ENCODE measurements at regions not wholly inside any gene's neighbourhood (a gene's known extent, or its start where the extent isn't known, plus 50 kb on each side); places are given as distances from the start of the nearest gene placed in this dataset.

DNA sequence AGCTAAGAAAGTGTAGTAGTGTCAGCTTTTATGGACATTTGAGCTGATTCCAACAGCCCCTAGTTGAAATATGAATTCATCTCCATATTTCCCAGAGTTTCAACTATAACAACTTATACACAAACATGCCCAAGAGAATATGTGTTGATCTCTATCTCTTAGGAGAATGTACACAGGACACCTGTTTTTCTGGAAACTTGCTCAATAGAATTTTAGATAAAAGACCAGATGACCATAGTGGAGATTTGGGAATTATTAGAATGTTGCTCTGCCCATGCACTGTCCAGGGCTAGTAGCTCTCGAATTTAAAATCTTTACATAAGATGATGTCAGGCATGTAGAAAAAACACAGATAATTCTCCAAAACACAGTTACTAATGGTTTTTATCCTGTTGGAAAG lies 162.3 kb upstream of the VRK2 start:
- H3K27me3 Mint-ChIP-seq = peaks cover 2% of the 10 kb centered on the region
- H3K27ac Mint-ChIP-seq = no peak overlapping the region
- intact Hi-C loops (cut with micrococcal nuclease) = no loop called here
- H3K4me3 Mint-ChIP-seq = no peak overlapping the region
- no peaks in the 10 kb centered on the region for H3K36me3 Mint-ChIP-seq (ENCODE audit: low read depth)
- no peak for DNase-seq
- no peaks in the 10 kb centered on the region for H3K9me3 Mint-ChIP-seq
- TF ChIP-seq, protein P1, sequence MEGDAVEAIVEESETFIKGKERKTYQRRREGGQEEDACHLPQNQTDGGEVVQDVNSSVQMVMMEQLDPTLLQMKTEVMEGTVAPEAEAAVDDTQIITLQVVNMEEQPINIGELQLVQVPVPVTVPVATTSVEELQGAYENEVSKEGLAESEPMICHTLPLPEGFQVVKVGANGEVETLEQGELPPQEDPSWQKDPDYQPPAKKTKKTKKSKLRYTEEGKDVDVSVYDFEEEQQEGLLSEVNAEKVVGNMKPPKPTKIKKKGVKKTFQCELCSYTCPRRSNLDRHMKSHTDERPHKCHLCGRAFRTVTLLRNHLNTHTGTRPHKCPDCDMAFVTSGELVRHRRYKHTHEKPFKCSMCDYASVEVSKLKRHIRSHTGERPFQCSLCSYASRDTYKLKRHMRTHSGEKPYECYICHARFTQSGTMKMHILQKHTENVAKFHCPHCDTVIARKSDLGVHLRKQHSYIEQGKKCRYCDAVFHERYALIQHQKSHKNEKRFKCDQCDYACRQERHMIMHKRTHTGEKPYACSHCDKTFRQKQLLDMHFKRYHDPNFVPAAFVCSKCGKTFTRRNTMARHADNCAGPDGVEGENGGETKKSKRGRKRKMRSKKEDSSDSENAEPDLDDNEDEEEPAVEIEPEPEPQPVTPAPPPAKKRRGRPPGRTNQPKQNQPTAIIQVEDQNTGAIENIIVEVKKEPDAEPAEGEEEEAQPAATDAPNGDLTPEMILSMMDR (IDR thresholded peaks at IDR 0.05) = no peak
- ATAC-seq = no peak
- peaks cover 8% of the 10 kb centered on the region for H3K4me1 Mint-ChIP-seq (ENCODE audit: low read depth)
- ChIA-PET CTCF (interaction anchor here (0.6 kb wide), 1 partner anchor 189 kb away, joined by 3 read pairs; no protein-coding TSS in a partner anchor), POLR2A (no interaction called here)

DNA sequence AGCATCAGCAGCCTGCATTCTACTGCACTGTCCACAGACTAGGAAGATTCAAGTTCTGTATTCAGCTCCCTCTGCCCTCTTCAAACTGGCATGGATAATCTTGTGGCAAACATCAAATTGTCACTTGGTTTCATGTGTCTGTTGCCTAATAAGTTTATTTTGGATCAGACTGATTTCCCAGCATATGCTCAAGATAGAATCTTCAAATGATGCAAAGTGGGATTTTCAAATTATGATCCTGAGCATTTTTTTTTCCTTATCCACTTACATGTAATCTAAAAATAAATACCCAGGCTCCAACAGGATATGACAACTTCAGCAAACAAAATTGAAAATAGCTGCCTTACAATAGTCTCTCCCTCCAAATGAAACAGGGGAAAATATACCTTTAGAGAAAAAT lies 160.9 kb upstream of the VRK2 start:
- no peak overlapping the region for H3K4me3 Mint-ChIP-seq
- peaks cover 8% of the 10 kb centered on the region for H3K4me1 Mint-ChIP-seq (ENCODE audit: low read depth)
- ATAC-seq (no peak), DNase-seq (no peak)
- no peak overlapping the region for H3K27ac Mint-ChIP-seq
- ChIA-PET CTCF (interaction anchor here (0.8 kb wide), 1 partner anchor 20 kb away, joined by 3 read pairs; no protein-coding TSS in a partner anchor), POLR2A (no interaction called here)
- no peaks in the 10 kb centered on the region for H3K36me3 Mint-ChIP-seq (ENCODE audit: low read depth)
- H3K9me3 Mint-ChIP-seq = no peaks in the 10 kb centered on the region
- H3K27me3 Mint-ChIP-seq = peaks cover 2% of the 10 kb centered on the region
- TF ChIP-seq, protein P1 (IDR thresholded peaks at IDR 0.05) = no peak
- intact Hi-C loops (cut with micrococcal nuclease) = no loop called here

DNA sequence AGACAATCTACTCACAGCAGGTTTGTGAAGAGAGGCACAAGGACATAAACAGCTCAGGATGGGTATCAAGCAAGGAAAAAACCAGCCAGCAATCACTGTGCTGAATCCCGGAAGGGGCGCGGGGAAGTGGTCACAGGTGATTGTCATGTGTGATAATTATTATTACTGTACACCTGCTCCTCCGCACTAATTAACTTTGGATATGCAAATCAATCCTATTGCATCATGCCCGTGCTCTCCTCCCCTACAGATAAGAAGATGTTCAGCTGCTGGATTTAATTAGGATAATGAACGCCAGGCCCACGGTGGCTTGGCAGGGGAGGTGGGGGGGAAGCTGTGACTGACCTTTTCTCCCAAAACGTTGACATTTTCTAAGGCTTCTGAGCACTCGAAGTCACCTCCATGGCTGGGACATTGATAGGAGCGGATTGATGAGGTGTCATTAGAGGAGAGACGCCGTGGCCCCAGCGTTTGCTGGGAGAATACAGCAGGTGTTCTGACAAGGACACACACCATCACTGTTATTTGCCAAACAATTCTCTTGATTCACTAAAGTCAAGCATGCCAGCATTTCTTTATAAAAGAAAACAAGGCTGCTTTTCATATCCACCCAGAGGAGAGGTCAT lies 160.3 kb upstream of the VRK2 start:
- Mint-ChIP-seq H3K4me3 (no peak overlapping the region), H3K36me3 (ENCODE audit: low read depth) (no peaks in the 10 kb centered on the region), H3K4me1 (ENCODE audit: low read depth) (peaks cover 8% of the 10 kb centered on the region), H3K27ac (no peak overlapping the region), H3K9me3 (no peaks in the 10 kb centered on the region), H3K27me3 (peaks cover 2% of the 10 kb centered on the region)
- ChIA-PET POLR2A (no interaction called here), CTCF (interaction anchor here (0.8 to 0.9 kb wide), 2 partner anchors 20 kb away, joined by 3 read pairs; no protein-coding TSS in a partner anchor)
- no peak for DNase-seq
- ATAC-seq = no peak
- TF ChIP-seq, protein P1 (IDR thresholded peaks at IDR 0.05) = no peak
- intact Hi-C loops (cut with micrococcal nuclease) = no loop called here

DNA sequence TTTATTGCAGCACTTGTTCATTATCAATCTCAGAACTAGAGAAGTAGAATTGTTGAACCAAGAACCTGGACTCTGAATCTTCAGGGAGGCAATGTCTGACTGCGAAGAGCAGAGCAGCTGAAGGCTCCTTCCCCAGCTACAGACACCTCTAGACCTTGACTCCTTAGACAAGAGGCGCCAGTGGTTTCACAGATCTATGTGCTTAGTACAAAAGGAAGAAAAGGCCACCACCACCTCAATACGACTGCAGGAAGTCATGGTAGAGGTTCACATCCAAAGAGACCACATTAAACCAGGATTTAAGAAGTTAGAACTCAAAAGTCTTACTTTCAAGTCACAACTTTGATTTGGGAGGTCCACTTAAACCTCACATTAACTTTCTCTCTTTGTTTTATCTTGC lies 158.1 kb upstream of the VRK2 start:
- no peaks in the 10 kb centered on the region for H3K9me3 Mint-ChIP-seq
- POLR2A ChIA-PET = no interaction called here
- CTCF ChIA-PET = no interaction called here

DNA sequence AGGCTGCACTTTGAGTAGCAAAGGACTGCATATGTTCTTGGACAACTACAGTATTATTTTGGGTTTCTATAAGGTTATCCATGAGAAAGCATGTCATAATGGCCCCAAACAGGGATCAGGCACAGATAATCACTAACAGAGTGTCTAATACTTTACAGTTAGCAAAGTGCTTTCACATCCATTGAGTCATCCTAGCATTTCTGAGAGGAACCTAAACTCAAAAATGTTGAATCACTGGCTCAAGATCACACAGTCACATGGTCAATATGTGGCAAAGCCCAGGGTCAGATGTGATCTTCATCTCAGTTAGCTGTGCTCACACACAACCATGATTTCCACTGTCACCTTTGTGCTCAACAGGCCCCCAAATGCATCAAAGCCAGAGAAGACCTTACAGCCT lies 156.1 kb upstream of the VRK2 start:
- no peaks in the 10 kb centered on the region for H3K9me3 Mint-ChIP-seq
- CTCF ChIA-PET = no interaction called here
- intact Hi-C loops (cut with micrococcal nuclease) = no loop called here
- peaks cover 8% of the 10 kb centered on the region for H3K4me1 Mint-ChIP-seq (ENCODE audit: low read depth)
- POLR2A ChIA-PET = no interaction called here
- H3K27me3 Mint-ChIP-seq = peaks cover 2% of the 10 kb centered on the region
- no peaks in the 10 kb centered on the region for H3K36me3 Mint-ChIP-seq (ENCODE audit: low read depth)
- TF ChIP-seq, protein P1 (IDR thresholded peaks at IDR 0.05) = no peak
- DNase-seq (no peak), ATAC-seq (no peak)
- no peak overlapping the region for H3K4me3 Mint-ChIP-seq
- H3K27ac Mint-ChIP-seq = no peak overlapping the region

More for the DNA sequence above, 158.1 kb upstream of the VRK2 start:
- Mint-ChIP-seq H3K27ac (no peak overlapping the region), H3K4me3 (no peak overlapping the region), H3K27me3 (peaks cover 2% of the 10 kb centered on the region), H3K4me1 (ENCODE audit: low read depth) (peaks cover 8% of the 10 kb centered on the region), H3K36me3 (ENCODE audit: low read depth) (no peaks in the 10 kb centered on the region)
- ATAC-seq = peak; percentile 37
- no peak for DNase-seq
- TF ChIP-seq, protein P1 (IDR thresholded peaks at IDR 0.05) = no peak
- intact Hi-C loops (cut with micrococcal nuclease) = no loop called here

All from activated CD8-positive, alpha-beta T cell treated with anti-CD3 and anti-CD28 coated beads for 36 hours (primary cell).